HCT116 (cell line): ENCODE measurements at regions not wholly inside any gene's neighbourhood (a gene's known extent, or its start where the extent isn't known, plus 50 kb on each side); places are given as distances from the start of the nearest gene placed in this dataset.

Experiments used
- ATAC-seq: fragments of 200-7000 bp; cut with Tn5 transposase; 2 replicates; pipeline ENCODE4 v1.9.1; 2020; ENCODE audit warnings: mild to moderate bottlenecking, moderate library complexity
- BruUV-seq: library from RNA; stranded (reverse); fragments of 400-500 nt; replicated peaks from 2 replicates; lab custom pipeline; 2021; lab: Mats Ljungman, UMichigan
- CTCF ChIA-PET: fragments of 300-600 bp; sonication (Branson Sonifier 250); formaldehyde crosslinking; loops from one replicate; lab custom pipeline; 2021; ENCODE audit warnings: antibody characterized with exemption; lab: Charles Lee
- POLR2A ChIA-PET: fragments of 300-600, 350-600 bp; sonication (Branson Sonifier 250); formaldehyde crosslinking; loops from one replicate; lab custom pipeline; 2021; ENCODE audit warnings: antibody characterized with exemption; lab: Charles Lee
- RAD21 ChIA-PET, 2 experiments: fragments of 300-600 bp; sonication (Branson Sonifier 250); formaldehyde crosslinking; loops; one replicate each; lab custom pipeline; 2023; ENCODE audit warnings: low total read pairs in 2 of 2; ENCODE audit not compliant: uncharacterized antibody in 2 of 2, unreplicated experiment in 2 of 2, low non-redundant PET in 1 of 2; lab: Charles Lee
- DNase-seq: peaks from one replicate; pipeline ENCODE4 v3.0.0-alpha.2; 2010; ENCODE audit warnings: low read depth, low spot score
- H2AFZ ChIP-seq: fragments of 200-600 bp; shearing (Covaris generic), sonication (generic); 2 replicates; pipeline ENCODE4 v1.6.1; 2017; ENCODE audit warnings: low read depth, mixed run types, mixed read lengths, antibody characterized with exemption, low read length; ENCODE audit not compliant: poor library complexity, severe bottlenecking
- H3K27ac ChIP-seq: 2 replicates; pipeline ENCODE4 v1.5.1; 2012; ENCODE audit warnings: low read depth, low read length
- H3K27me3 ChIP-seq: fragments of 200-600 bp; sonication (generic); 2 replicates; pipeline ENCODE4 v1.6.1; 2016; ENCODE audit warnings: mixed run types, low read length, mixed read lengths; ENCODE audit not compliant: insufficient read depth
- H3K36me3 ChIP-seq, 2 experiments: fragments of 200-500 bp in 1 of 2; fragments of 200-600 bp in 1 of 2; sonication (Bioruptor generic) in 1 of 2; sonication (generic) in 1 of 2; 2 replicates each; pipeline versions ENCODE4 v1.5.1 to v1.6.1; 2014 to 2016; ENCODE audit warnings: low read length in 2 of 2, inconsistent platforms in 1 of 2, mixed read lengths in 1 of 2, mixed run types in 1 of 2; ENCODE audit not compliant: insufficient read depth in 2 of 2, control insufficient read depth in 1 of 2
- H3K4me1 ChIP-seq, 2 experiments: fragments of 200-600 bp in 1 of 2; sonication (generic) in 1 of 2; 2 replicates each; pipeline versions ENCODE4 v1.5.1 to v1.6.1; 2012 to 2017; ENCODE audit warnings: low read length in 2 of 2, inconsistent platforms in 1 of 2, mild to moderate bottlenecking in 1 of 2, mixed read lengths in 1 of 2, mixed run types in 1 of 2, moderate library complexity in 1 of 2; ENCODE audit not compliant: insufficient read depth in 2 of 2, control insufficient read depth in 1 of 2
- H3K4me2 ChIP-seq: fragments of 200-600 bp; sonication (generic); 2 replicates; pipeline ENCODE4 v1.6.1; 2017; ENCODE audit warnings: mixed run types, low read length, mixed read lengths
- H3K4me3 ChIP-seq, 2 experiments: fragments of 200-600 bp in 1 of 2; sonication (generic) in 1 of 2; replicated peaks in 1 of 2; 2 replicates each; pipeline ENCODE4 v1.5.1; 2011 to 2016; ENCODE audit warnings: low read length in 2 of 2, control low read depth in 1 of 2, low read depth in 1 of 2, mild to moderate bottlenecking in 1 of 2, mixed read lengths in 1 of 2, mixed run types in 1 of 2
- H3K79me2 ChIP-seq: fragments of 200-600 bp; sonication (generic); 2 replicates; pipeline ENCODE4 v1.6.1; 2017; ENCODE audit warnings: mild to moderate bottlenecking, mixed run types, low read length, moderate library complexity, mixed read lengths; ENCODE audit not compliant: insufficient read depth
- H3K9ac ChIP-seq: fragments of 200-600 bp; sonication (generic); 2 replicates; pipeline ENCODE4 v1.6.1; 2016; ENCODE audit warnings: low read length, mixed read lengths
- H3K9me2 ChIP-seq: fragments of 200-600 bp; sonication (generic), shearing (Covaris generic); 2 replicates; pipeline ENCODE4 v1.6.1; 2017; ENCODE audit warnings: mixed run types, mild to moderate bottlenecking, moderate library complexity; ENCODE audit not compliant: insufficient read depth
- H3K9me3 ChIP-seq, 2 experiments: fragments of 200-500 bp in 1 of 2; fragments of 200-600 bp in 1 of 2; sonication (Bioruptor generic) in 1 of 2; sonication (generic) in 1 of 2; 2 replicates each; pipeline ENCODE4 v1.6.1; 2014 to 2017; ENCODE audit warnings: low read length in 2 of 2, mixed read lengths in 2 of 2, inconsistent platforms in 1 of 2, low read depth in 1 of 2, mild to moderate bottlenecking in 1 of 2, mixed run types in 1 of 2, moderate library complexity in 1 of 2; ENCODE audit not compliant: control insufficient read depth in 1 of 2, insufficient read depth in 1 of 2
- H4K20me1 ChIP-seq: fragments of 200-600 bp; sonication (generic), shearing (Covaris generic); 2 replicates; pipeline ENCODE4 v1.6.1; 2017; ENCODE audit warnings: mixed run types, mild to moderate bottlenecking, moderate library complexity; ENCODE audit not compliant: insufficient read depth
- CBX3 ChIP-seq: IDR thresholded peaks from 2 replicates; pipeline ENCODE4 v1.6.1; 2012; ENCODE audit warnings: low read depth
- CEBPB ChIP-seq: IDR thresholded peaks from 2 replicates; pipeline ENCODE4 v1.6.1; 2012; ENCODE audit warnings: low read depth
- EZH2 ChIP-seq: fragments of 200-600 bp; sonication (generic); IDR thresholded peaks from 2 replicates; pipeline ENCODE4 v1.6.1; 2017; ENCODE audit warnings: antibody characterized with exemption, mixed run types
- EZH2phosphoT487 ChIP-seq: fragments of 200-600 bp; IDR thresholded peaks from 2 replicates; pipeline ENCODE4 v1.6.1; 2018; ENCODE audit warnings: antibody characterized with exemption, borderline replicate concordance
- FOSL1 ChIP-seq: IDR thresholded peaks from 2 replicates; pipeline ENCODE4 v1.6.1; 2012; ENCODE audit warnings: low read depth
- JUND ChIP-seq: IDR thresholded peaks from 2 replicates; pipeline ENCODE4 v1.6.1; 2012
- RAD21 ChIP-seq: IDR thresholded peaks from 2 replicates; pipeline ENCODE4 v1.6.1; 2012; ENCODE audit warnings: low read depth, mild to moderate bottlenecking
- SIN3A ChIP-seq: IDR thresholded peaks from 2 replicates; pipeline ENCODE4 v1.6.1; 2012; ENCODE audit warnings: low read depth
- SP1 ChIP-seq: IDR thresholded peaks from 2 replicates; pipeline ENCODE4 v1.6.1; 2012; ENCODE audit warnings: low read depth
- SRF ChIP-seq: IDR thresholded peaks from 2 replicates; pipeline ENCODE4 v1.6.1; 2012; ENCODE audit warnings: low read depth
- TCF7L2 ChIP-seq: IDR thresholded peaks from 2 replicates; pipeline ENCODE4 v1.7.0; 2011; ENCODE audit warnings: borderline replicate concordance, inconsistent platforms; ENCODE audit not compliant: insufficient read depth, insufficient read length; ENCODE audit errors: extremely low read depth
- YY1 ChIP-seq: IDR thresholded peaks from 2 replicates; pipeline ENCODE4 v1.6.1; 2011; ENCODE audit warnings: low read length, low read depth, moderate library complexity, mild to moderate bottlenecking; ENCODE audit not compliant: insufficient replicate concordance; ENCODE audit errors: extremely low read depth
- ZNF274 ChIP-seq: fragments of 200-500 bp; sonication (Bioruptor generic); IDR thresholded peaks from 2 replicates; pipeline ENCODE4 v1.6.1; 2014; ENCODE audit warnings: mild to moderate bottlenecking, low read depth, low read length, inconsistent platforms
- intact Hi-C: fragments of 100-400 bp; cut with micrococcal nuclease; formaldehyde crosslinking; loops from 2 replicates; pipeline ENCODE4 v1.10.0; 2022
- TF ChIP-seq, protein P1 (sequence below): IDR thresholded peaks from 2 replicates; pipeline ENCODE4 v1.6.1; 2012; ENCODE audit warnings: low read depth
- TF ChIP-seq, protein P2 (sequence below): IDR thresholded peaks from 2 replicates; pipeline ENCODE4 v1.6.1; 2011; ENCODE audit warnings: mild to moderate bottlenecking, low read length, moderate library complexity; ENCODE audit not compliant: insufficient replicate concordance; ENCODE audit errors: extremely low read depth

DNA sequence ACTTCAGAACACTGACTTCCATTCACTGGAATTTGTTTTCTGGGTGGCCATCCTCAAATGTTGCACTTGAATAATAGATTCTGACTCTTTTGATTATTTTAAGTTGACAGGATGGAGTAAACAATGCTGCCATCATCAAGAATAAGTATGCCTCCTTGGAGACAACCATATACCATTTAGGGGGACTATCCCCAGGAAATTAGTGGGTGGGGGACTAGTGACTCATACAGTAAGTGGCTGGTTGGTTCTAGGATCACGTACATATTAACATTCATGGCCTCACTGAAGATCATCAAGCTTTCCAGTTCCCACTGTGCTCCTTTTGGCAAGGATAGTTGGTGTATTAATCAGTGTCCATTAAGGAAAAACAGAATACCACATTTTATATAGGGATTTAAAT, 615.2 kb downstream of the CCSER2 start:
- CTCF ChIA-PET, result no interaction called here
- no peak for ATAC-seq
- H3K4me1 ChIP-seq, result no peaks in the 10 kb centered on the region; a peak in 1 of 4 replicates
- H3K79me2 ChIP-seq, result no peaks in the 10 kb centered on the region
- H3K9me3 ChIP-seq, result no peaks in the 10 kb centered on the region
- no peak overlapping the region for H3K4me2 ChIP-seq
- BruUV-seq, result no TSS peak
- H4K20me1 ChIP-seq, result no peaks in the 10 kb centered on the region
- H3K9me2 ChIP-seq, result no peaks in the 10 kb centered on the region
- TF ChIP-seq CBX3, result no peak
- no peak for TF ChIP-seq SP1
- no peak for TF ChIP-seq ZNF274
- TF ChIP-seq, protein P1, sequence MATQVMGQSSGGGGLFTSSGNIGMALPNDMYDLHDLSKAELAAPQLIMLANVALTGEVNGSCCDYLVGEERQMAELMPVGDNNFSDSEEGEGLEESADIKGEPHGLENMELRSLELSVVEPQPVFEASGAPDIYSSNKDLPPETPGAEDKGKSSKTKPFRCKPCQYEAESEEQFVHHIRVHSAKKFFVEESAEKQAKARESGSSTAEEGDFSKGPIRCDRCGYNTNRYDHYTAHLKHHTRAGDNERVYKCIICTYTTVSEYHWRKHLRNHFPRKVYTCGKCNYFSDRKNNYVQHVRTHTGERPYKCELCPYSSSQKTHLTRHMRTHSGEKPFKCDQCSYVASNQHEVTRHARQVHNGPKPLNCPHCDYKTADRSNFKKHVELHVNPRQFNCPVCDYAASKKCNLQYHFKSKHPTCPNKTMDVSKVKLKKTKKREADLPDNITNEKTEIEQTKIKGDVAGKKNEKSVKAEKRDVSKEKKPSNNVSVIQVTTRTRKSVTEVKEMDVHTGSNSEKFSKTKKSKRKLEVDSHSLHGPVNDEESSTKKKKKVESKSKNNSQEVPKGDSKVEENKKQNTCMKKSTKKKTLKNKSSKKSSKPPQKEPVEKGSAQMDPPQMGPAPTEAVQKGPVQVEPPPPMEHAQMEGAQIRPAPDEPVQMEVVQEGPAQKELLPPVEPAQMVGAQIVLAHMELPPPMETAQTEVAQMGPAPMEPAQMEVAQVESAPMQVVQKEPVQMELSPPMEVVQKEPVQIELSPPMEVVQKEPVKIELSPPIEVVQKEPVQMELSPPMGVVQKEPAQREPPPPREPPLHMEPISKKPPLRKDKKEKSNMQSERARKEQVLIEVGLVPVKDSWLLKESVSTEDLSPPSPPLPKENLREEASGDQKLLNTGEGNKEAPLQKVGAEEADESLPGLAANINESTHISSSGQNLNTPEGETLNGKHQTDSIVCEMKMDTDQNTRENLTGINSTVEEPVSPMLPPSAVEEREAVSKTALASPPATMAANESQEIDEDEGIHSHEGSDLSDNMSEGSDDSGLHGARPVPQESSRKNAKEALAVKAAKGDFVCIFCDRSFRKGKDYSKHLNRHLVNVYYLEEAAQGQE, result no peak
- TF ChIP-seq, all 23 proteins: peak for 0
- ChIA-PET POLR2A (no interaction called here), RAD21 (no interaction called here)
- no peak overlapping the region for H2AFZ ChIP-seq
- H3K36me3 ChIP-seq, result no peaks in the 10 kb centered on the region
- no peak overlapping the region for H3K27ac ChIP-seq
- DNase-seq, result no peak
- H3K27me3 ChIP-seq, result peaks cover 3% of the 10 kb centered on the region
- H3K4me3 ChIP-seq, result no peak overlapping the region
- intact Hi-C loops, result no loop called here
- no peak overlapping the region for H3K9ac ChIP-seq

DNA sequence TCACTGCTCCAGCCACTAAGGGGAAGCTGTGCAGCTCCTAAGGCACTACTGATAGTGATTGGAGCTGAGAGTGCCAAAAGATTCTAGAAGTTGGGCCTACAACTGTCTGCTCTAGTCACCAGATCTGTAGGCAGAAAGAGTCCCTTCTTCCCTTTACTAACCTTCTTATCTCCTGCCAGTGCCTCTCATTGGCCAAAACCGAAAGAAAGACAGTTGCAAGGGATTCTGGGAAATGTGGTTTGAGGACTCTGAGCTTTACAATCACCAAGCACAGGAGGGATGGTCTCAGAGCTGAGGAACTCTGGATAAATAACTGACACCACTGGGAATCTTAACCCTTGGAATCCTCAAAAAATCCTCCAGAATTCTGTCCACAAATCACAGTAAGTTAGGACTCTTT, 615.8 kb downstream of the CCSER2 start:
- H3K27me3 ChIP-seq, result peaks cover 8% of the 10 kb centered on the region
- no peak overlapping the region for H2AFZ ChIP-seq
- ChIA-PET POLR2A (no interaction called here), CTCF (no interaction called here), RAD21 (no interaction called here)
- DNase-seq, result no peak
- H3K9me3 ChIP-seq, result no peaks in the 10 kb centered on the region
- no peaks in the 10 kb centered on the region; a peak in 1 of 4 replicates for H3K4me1 ChIP-seq
- no peak overlapping the region for H3K4me2 ChIP-seq
- intact Hi-C loops, result no loop called here
- no peak for ATAC-seq
- H3K36me3 ChIP-seq, result no peaks in the 10 kb centered on the region
- BruUV-seq, result no TSS peak
- H3K9ac ChIP-seq, result no peak overlapping the region
- H4K20me1 ChIP-seq, result no peaks in the 10 kb centered on the region
- no peak overlapping the region for H3K4me3 ChIP-seq
- no peaks in the 10 kb centered on the region for H3K79me2 ChIP-seq
- H3K27ac ChIP-seq, result no peak overlapping the region
- no peaks in the 10 kb centered on the region for H3K9me2 ChIP-seq
- no peak for TF ChIP-seq YY1
- TF ChIP-seq SRF, result no peak
- no peak for TF ChIP-seq CEBPB
- no peak for TF ChIP-seq FOSL1
- no peak for TF ChIP-seq JUND
- TF ChIP-seq RAD21, result no peak
- TF ChIP-seq SIN3A, result no peak
- TF ChIP-seq EZH2, result no peak
- no peak for TF ChIP-seq ZNF274
- no peak for TF ChIP-seq TCF7L2
- no peak for TF ChIP-seq EZH2phosphoT487
- TF ChIP-seq, protein P2, sequence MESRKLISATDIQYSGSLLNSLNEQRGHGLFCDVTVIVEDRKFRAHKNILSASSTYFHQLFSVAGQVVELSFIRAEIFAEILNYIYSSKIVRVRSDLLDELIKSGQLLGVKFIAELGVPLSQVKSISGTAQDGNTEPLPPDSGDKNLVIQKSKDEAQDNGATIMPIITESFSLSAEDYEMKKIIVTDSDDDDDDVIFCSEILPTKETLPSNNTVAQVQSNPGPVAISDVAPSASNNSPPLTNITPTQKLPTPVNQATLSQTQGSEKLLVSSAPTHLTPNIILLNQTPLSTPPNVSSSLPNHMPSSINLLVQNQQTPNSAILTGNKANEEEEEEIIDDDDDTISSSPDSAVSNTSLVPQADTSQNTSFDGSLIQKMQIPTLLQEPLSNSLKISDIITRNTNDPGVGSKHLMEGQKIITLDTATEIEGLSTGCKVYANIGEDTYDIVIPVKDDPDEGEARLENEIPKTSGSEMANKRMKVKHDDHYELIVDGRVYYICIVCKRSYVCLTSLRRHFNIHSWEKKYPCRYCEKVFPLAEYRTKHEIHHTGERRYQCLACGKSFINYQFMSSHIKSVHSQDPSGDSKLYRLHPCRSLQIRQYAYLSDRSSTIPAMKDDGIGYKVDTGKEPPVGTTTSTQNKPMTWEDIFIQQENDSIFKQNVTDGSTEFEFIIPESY, result no peak
